Panc1 (cell line): ENCODE measurements at regions not wholly inside any gene's neighbourhood (a gene's known extent, or its start where the extent isn't known, plus 50 kb on each side); places are given as distances from the start of the nearest gene placed in this dataset.

Experiments used
- CTCF ChIP-seq: fragments of 450-650 bp; IDR thresholded peaks from 2 replicates; pipeline ENCODE4 v1.5.1; 2017; ENCODE audit warnings: mild to moderate bottlenecking
- POLR2AphosphoS5 ChIP-seq: IDR thresholded peaks from 2 replicates; pipeline ENCODE4 v1.6.1; 2012; ENCODE audit warnings: mild to moderate bottlenecking, low read depth, low read length, moderate library complexity
- REST ChIP-seq, 2 experiments: IDR thresholded peaks; 2 replicates each; pipeline ENCODE4 v1.6.1; 2011 to 2012; ENCODE audit warnings: low read depth in 2 of 2, control low read depth in 1 of 2, low read length in 1 of 2, mild to moderate bottlenecking in 1 of 2, moderate library complexity in 1 of 2; ENCODE audit not compliant: insufficient read depth in 1 of 2
- SIN3A ChIP-seq: IDR thresholded peaks from 2 replicates; pipeline ENCODE4 v1.6.1; 2012; ENCODE audit warnings: low read depth, mild to moderate bottlenecking, low read length, moderate library complexity, borderline replicate concordance; ENCODE audit not compliant: insufficient read depth
- TCF7L2 ChIP-seq: IDR thresholded peaks from 2 replicates; pipeline ENCODE4 v1.6.1; 2011; ENCODE audit warnings: mild to moderate bottlenecking, low read depth, low read length, inconsistent platforms

GRCh38 chr7:68748934-68749900, 849.1 kb upstream of the AUTS2 start:
- TF ChIP-seq CTCF: no peak
- no peak for TF ChIP-seq POLR2AphosphoS5
- TF ChIP-seq TCF7L2: no peak
- TF ChIP-seq REST (IDR thresholded peaks at IDR 0.05; ENCODE audit: insufficient read depth in 1 of 2, low read depth in 2 of 2, low read length in 1 of 2): no peak
- TF ChIP-seq SIN3A: no peak
